Adrenal gland (tissue), 5 donors: ENCODE measurements at regions not wholly inside any gene's neighbourhood (a gene's known extent, or its start where the extent isn't known, plus 50 kb on each side); places are given as distances from the start of the nearest gene placed in this dataset.

Source experiments
- CTCF ChIP-seq, 6 experiments: fragments of 450-650 bp in 4 of 6; fragments of 200-600 bp in 2 of 6; sonication (generic) in 1 of 6; IDR thresholded peaks; 1 replicate in 5 of 6; 2 replicates in 1 of 6; pipeline versions ENCODE4 v1.5.1 to v1.8.0; 2016 to 2021; ENCODE audit warnings: antibody characterized with exemption in 6 of 6, mild to moderate bottlenecking in 2 of 6, moderate library complexity in 1 of 6
- POLR2A ChIP-seq, 2 donors: fragments of 450-650 bp; IDR thresholded peaks; one replicate each; pipeline ENCODE4 v1.6.1; 2017; ENCODE audit warnings: antibody characterized with exemption in 2 of 2, mild to moderate bottlenecking in 2 of 2, moderate library complexity in 1 of 2
- donor health status: DM: no; HTN: no; CAD: no.

- no peak for TF ChIP-seq POLR2A (IDR thresholded peaks at IDR 0.05)
- TF ChIP-seq CTCF (IDR thresholded peaks at IDR 0.05): no peak
These were observed 483.2 kb upstream of the FRG2C start for GRCh38 chr3:75180945-75181298.
